Right renal pelvis (tissue), 4 donors: ENCODE measurements at regions not wholly inside any gene's neighbourhood (a gene's known extent, or its start where the extent isn't known, plus 50 kb on each side); places are given as distances from the start of the nearest gene placed in this dataset.
"Not testable (repeated sequence)": the region's sequence is repeated elsewhere in the genome, so short reads cannot be mapped to it uniquely, and the experiment has no call there.

Source experiments
- DNase-seq, 4 donors: peaks; one replicate each; pipeline ENCODE4 v3.0.0-alpha.2; 2013; ENCODE audit warnings: low read depth in 4 of 4, low spot score in 3 of 4, missing footprints in 1 of 4

DNA sequence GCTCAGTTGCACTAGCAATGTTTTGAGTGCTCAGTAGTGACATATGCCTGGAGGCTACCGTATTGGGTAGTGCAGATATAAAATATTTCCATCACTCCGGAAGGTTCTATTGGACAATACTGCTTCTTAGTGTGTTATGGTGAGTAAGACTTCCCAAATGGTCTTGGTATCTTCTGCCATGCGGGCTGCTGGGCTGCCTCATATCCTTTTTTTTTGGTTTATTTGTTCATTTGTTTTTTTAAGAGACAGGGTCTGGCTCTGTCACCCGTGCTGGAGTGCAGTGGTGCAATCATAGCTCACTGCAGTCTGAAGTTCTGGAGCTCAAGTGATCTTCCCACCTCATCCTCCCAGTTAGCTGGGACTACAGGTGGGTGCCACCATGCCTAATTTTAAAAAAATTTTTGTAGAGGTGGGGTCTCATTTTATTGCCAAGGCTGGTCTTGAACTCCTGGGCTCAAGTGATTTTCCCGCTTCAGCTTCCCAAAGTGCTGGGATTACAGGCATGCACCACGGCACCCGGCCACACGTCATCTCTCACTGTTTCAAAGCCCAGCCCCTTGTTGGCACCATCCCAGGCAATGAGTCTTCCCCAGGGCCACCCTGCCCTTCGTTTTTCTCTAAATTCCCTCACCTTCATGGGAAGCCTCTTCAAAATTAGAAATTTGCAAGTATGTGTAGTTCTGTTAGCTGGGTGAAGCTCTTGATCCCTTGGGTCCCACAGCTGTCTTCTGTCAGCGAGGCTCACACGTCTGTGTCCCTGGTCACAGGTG is 111.0 kb upstream of the KLF14 start:
- no peak for DNase-seq

DNA sequence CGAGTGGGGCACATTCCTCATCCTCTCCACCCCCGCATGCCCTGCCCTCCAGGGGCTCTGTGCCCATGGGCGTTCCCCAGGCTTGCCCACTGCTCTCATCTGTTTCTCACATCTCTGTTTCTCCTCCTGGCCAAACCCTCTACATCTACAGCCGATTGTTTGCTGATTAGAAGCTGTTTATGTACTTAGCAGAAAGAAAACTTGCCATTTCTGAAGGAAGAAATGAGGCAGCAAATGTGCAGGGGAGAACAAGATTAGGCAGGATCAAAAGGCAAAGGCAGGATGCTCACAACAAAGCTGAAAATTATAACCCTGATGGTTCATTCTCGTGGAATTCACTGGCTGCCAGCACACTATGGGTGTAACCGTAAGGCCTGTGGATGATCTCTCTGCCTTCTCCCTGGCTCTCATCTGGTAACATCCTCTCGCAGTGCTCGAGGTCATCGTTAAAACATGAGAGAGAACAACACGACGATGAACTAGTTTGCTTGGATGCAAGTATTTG is 111.6 kb upstream of the KLF14 start:
- no peak for DNase-seq

DNA sequence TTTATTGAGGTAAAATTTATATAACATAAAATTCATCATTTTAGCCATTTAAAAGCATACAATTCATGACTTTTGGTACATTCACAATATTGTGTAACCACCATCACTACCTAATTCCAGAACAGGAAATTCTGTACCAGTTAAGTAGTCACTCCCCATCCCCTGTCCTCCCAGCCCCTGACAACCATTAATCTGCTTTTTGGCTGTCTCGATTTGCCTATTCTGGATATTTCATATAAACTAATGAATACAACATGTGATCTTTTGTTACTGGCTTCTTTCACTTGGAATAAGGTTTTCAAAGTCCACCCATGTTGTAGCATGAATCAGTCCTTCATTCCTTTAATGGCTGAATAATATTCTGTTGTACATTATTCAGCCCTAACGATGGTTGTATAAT is 115.6 kb upstream of the KLF14 start:
- DNase-seq = no peak

DNA sequence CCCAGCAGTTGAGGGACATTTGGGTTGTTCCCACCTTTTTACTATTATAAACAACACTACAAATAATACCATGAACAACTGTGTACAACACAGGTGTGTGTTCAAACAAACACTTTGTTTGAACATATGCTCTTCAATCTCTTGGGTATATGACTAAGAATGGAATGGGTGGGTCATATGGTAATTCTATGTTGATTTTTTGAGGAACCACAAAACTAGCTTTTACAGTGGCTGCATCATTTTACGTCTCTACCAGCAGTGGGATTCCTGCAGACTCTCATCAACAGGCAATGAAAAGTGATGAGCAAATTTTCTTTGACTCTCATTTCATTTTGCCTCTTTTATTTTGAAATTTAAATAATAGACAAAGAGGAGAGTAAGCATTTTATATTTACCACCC is 116.9 kb upstream of the KLF14 start:
- no peak for DNase-seq

DNA sequence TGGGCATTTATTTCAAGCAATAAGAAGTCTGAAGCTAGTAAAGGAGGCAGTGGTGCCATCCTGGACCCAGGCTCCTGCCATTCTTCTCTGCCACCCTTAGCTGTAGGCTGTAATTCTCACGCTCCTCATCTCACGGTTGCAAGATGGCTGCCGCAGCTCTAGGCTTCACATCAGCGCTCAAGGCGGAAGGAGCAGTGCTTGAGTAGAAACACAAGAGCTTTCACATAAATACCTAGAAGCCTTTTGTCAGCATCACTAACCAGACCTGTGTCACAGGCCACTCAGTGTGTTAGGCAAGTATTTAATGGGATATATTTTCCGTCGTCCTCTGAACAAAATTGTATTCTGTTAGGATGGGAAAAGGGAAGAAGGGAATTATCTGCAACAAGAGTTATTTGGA is 118.9 kb upstream of the KLF14 start:
- no peak for DNase-seq

DNA sequence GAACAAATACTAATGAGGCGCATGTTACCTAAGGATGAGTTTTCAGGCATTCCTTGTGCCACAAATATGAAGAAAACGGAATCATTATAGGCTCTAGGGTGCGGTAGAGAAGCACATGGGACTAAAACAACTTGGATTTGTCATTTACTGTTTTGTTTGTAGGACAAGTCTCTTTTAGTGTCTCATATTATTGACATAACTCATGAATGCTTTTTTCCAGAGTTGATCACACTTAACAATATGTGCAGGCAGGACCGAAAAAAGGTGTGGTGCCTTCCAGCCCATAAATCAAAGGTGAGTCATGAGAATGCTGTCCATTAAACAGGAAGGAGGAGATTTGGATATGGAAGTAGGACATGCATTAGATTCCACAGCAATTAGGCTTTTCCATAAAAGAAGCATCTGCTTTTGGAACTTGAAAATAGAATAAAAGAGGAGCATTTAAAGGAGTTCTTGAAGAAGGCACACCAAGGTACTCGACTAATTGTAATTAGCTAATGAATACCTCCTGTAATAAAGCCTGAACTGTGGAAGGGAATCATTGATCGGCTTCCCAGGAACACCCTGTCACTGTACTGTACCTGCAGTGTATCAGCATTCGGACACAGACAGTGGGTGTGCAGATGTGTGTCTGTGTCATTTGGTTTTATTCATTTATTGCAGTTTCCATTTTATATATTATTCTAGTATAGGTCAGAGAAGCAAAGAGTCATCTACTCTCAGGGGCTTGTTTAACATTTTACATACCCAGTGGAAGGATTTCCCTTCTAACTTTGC is 119.7 kb upstream of the KLF14 start:
- no peak for DNase-seq

DNA sequence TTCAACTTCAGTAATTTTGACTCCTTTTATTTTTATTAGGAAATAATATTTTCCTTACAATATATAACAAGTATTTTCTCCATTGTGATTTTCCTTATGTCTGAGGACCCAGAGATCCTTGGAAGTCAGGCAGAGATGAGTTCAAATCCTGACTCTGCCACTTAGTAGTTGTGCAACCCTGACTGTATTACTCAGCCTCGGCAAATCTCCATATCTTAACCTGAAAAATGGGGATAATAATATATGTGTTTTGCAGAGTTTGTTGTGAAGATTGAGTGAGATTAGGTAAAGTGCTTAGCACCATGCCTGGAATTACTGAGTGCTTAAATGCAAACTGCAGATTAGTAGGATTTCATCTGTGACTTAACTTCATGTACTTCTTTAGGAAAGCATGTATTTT is 120.5 kb upstream of the KLF14 start:
- DNase-seq = no peak

DNA sequence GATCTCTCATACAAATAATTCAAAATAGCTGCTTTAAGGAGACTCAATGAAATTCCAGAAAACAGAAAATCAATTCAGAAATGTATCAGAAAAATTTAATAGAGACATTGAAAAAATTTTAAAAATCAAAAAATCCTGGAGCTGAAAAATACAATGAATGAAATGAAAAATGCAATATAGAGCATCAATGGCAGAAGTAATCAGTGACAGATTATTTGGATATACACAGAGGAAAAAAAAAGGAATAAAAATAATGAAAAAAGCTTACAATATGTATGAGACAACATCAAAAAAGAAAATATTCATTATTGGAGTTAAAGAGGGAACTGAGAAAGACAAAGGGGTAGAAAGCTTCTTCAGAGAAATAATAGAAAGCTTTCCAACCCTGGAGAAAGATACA is 122.9 kb upstream of the KLF14 start:
- DNase-seq = no peak

DNA sequence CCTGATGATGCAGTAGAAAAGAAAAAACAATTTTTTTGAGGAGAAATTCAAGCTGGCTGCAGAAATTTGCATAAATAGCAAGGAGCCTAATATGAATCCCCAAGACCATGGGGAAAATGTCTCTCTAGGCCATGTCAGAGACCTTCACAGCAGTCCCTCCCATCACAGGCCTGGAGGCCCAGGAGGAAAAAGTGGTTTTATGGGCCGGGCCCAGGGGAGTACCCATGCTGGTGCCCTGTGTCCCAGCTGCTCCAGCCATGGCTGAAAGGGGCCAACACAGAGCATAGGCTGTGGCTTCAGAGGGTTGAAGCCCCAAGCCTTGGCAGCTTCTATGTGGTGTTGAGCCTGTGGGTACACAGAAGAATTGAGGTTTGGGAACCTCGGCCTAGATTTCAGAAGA is 126.8 kb upstream of the KLF14 start:
- not testable (repeated sequence) for DNase-seq

DNA sequence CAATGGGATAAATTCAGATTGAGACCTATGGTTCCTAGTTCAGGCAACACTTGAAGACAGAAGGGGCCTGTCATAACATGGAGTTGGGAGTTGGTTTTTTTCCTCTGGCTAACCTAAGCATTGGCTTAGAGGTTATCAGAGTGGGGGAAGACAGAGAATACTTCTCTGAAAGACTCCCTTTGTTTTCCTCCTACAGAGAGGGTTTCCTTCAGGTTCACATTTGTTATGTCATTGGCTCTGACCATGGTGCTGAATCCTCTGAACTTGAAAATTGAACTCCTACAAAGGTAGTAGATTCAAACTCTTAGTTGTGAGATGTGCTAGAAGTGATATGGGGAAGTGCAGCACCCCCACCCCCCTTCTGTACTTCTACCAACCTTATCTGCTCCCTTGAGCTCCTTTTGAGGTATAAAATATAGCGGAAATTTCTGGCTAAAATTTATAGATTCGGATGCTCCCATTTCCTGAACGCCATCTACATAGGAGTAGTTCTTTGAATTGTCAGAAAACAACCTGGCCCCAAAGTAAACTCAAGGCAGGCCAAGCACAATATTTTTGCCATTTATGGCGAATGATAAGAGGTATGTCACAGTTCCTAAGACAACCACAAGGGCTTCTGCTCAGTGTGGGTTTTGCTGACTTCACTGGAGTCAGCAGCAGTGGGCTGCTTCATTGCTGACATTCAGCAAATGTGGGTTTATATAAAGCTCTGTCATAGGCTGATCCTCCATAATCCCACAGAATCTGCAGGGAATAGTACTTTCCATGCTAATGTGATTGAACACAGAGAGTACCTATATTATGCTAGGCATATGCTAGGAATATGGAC is 131.6 kb upstream of the KLF14 start:
- peak in 2 of 4 donors; percentile 38 to 48 for DNase-seq

DNA sequence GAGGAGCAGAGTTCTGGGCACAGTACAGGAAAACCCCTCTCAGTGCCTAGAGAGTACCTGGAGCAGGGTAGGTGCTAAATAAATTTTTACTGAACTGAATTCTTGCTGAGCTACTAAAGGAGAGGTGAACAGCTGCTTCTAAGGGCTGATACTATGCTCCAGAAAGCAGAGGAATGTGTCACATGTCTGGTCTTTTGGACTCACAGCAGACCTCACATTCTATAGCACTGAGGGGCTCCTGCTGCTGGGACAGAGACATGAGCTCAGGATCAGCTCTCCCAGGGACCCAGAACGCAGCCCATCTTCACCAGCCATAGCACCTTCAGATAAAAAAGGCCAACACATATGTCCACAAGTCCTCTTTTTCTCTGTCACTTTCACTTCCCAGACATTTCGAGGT is 133.0 kb upstream of the KLF14 start:
- no peak for DNase-seq

DNA sequence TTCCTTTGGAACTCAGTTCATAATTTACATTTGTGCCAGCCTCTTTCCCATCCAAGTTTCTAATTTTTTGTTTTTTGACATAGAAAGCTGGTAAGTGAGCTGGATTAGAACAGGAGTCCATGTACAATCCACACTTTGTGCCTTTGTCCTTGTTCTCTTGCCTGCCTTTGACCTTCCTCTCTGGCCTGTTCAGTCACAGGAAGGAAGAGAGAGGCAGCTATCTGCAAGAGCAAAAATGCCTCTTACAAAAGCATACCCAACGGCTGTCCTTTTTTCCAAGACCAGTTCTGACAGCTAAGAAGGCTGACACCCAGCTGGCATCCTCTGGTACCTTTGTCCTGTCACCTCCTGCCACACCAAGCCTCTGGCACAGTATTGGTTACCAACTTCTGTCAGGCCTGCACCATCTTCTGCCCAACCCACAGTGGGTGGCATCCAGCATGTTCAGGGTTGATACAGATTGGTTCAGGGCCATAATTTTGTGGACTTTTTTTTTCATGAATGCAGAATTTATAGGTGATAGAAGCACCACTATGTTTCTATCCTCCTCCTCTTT is 133.7 kb upstream of the KLF14 start:
- DNase-seq = no peak

DNA sequence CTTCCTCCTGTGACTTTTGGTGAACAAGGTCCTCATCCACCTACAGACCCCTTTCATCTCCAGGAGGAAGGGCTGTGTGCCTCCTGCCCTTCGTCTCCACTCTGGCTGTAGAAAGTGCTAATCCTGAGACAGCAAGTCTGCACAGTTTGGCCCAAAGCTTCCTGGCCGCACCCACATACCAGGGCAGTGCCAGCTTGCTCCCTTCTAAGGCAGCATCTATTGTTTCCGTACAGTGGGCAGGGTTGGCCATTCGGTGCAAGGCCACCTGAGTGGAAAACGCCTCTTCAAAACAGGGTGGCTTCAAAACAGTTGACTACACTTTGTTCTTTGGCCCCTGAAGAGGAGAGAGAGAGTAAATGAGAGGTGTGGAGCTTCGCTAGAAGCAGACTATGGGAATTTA is 134.1 kb upstream of the KLF14 start:
- DNase-seq = no peak

DNA sequence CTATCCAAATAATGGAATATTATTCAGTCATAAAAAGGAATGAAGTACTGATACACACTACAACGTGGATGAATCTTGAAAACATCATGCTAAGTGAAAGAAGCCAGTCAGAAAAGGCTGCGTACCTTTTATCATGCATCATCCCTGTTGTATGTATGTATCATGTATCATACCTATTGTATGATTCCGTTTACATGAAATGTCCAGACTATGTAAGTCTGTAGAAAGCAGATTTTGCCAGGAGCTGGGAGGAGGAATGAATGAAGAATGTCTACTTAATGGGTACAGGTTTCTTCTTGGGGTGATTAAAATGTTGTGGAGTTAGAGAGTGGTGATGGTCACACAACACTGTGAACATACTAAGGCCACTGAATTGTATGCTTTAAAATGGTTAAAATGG is 135.9 kb upstream of the KLF14 start:
- no peak for DNase-seq

DNA sequence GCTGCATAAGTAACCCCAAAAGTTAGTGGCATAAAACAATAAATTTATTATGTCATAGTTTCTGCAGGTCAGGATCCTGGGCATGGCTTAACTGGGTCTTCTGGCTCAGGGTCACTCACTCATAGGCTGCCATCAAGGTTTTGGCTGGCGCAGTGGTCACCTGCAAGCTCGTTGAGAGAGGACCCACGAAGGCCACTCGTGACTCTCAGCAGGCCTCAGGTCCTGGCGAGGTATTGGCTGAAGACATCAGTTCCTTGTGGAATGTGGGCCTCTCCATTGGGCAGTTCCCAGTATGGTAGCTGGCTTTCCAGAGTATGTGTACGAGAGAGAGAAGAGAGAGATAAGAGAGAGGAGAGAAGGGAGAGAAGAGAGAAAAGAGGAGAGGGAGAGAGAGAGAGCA is 138.3 kb upstream of the KLF14 start:
- no peak for DNase-seq

DNA sequence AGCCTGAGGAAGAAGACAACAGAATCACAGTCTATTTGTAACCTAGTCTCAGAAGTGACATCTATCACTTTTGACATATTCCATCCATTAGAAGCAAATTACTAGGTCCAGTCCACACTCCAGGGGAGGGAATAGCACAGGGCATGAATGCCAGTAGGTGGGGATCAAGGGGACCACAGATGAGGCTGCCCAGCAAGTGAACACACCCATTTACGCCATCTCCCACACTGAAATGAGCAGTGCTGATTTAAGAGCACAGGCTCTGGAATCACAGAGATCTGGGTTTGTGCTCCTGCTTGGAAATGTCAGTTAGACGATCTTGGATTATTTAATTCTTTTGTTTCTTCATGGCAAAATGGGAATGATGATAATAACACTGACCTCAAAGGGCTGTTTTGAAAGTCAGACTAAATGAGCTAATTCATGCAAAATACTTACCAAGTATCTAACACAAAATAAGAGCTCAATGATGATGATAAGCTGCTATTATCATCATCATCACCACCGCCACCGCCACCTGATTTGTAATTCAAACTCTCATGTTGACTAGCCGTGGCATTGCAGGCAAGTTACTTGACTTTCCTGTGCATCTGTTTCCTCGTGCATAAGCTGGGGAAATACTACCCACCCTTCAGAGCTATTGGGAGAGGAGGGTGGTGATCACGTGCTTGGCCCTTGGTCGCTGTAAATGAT is 138.9 kb upstream of the KLF14 start:
- no peak for DNase-seq

DNA sequence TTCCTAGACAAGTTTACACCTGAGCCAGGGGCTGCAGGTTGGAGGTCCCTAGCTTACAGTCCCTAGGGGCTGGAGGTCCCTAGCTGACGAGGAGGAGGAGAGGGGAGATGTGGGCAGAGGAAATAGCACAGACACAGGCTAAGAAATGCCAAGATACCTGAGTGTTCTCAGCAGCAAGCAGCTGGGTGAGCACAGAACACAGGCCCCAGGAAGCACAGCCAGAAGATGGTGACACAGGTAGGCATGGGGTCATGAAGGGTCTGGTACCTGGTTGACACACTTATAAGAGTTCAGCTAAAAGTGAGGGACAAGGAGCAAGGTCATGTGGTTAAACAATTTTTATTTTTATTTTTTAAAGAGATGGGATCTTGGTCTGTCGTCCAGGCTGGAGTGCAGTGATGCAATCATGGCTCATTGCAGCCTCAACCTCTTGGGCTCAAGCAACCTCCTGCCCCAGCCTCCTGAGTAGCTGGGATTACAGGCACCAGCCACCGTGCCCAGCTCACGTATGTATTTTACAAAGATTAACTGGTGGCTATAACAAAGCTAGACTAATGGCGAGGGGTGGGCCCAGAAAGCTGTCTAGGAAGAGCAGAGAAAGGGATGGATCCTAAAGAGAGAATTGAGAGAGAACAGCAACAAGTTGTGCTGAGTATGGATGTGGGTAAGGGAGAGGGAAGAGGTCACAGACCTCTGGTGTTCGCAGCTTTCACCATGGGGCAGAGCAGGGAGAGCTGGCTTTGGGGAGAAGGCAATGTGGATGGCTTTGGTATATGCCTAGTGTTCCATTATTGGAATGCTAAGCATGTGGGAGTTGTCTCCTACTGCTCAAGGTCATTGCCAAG is 140.3 kb upstream of the KLF14 start:
- no peak for DNase-seq

DNA sequence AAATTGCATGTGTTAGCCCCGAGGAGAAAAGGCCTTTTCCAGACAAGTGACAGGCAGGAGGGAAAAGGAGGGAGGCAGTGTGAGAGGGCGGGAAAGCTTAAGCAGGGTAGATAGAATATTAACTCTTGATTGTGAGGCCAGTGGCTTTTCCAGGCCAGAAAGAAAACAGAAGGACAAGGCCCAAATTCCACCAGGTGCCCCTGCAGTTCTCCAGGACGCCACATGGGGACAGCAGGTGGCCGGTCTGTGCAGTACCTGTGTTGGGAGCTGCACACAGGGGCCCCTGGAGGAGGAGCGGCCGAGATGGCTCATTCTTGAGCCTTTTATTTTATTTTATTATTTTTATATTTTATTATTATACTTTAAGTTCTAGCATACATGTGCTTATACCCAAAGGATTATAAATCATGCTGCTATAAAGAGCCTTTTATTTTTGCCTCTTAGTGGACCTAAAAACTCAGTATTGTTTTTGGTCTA is 141.3 kb upstream of the KLF14 start:
- DNase-seq = no peak

DNA sequence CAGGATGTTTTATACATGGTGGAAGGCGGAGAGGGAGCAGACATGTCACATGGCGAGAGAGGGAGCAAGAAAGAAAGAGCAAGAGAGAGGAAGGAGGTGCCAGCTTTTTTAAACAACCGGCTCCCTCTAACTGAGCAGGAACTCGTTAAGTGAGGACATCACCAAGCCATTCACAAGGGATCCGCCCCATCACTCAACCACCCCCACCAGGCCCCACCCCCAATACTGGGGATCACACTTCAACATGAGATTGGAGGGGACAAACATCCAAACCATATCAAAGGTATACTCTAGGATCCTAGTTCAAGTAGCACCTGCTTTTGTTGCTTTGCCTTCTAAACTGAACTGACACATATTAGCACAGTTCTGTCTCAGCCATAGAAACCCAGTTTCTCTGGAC is 141.9 kb upstream of the KLF14 start:
- no peak for DNase-seq
